Endothelial cell (in vitro differentiated cells): ENCODE measurements at regions not wholly inside any gene's neighbourhood (a gene's known extent, or its start where the extent isn't known, plus 50 kb on each side); places are given as distances from the start of the nearest gene placed in this dataset.
"Not testable (repeated sequence)": the region's sequence is repeated elsewhere in the genome, so short reads cannot be mapped to it uniquely, and the experiment has no call there.

ENCODE experiments used
- DNase-seq: peaks from one replicate; pipeline ENCODE4 v3.0.0; 2021; ENCODE audit warnings: low spot score
- H3K27ac Mint-ChIP-seq: one replicate; pipeline ENCODE4 v1.8.0; 2021; ENCODE audit warnings: mixed read lengths, inconsistent platforms; ENCODE audit not compliant: unreplicated experiment
- H3K27me3 Mint-ChIP-seq: one replicate; pipeline ENCODE4 v1.8.0; 2021; ENCODE audit warnings: mild to moderate bottlenecking, moderate library complexity, mixed read lengths, inconsistent platforms; ENCODE audit not compliant: unreplicated experiment
- H3K36me3 Mint-ChIP-seq: one replicate; pipeline ENCODE4 v1.8.0; 2021; ENCODE audit warnings: mild to moderate bottlenecking, low read depth, mixed read lengths, inconsistent platforms; ENCODE audit not compliant: unreplicated experiment
- H3K4me1 Mint-ChIP-seq: one replicate; pipeline ENCODE4 v1.8.0; 2021; ENCODE audit warnings: mild to moderate bottlenecking, mixed read lengths, inconsistent platforms; ENCODE audit not compliant: unreplicated experiment
- H3K4me3 Mint-ChIP-seq: one replicate; pipeline ENCODE4 v1.8.0; 2021; ENCODE audit warnings: mild to moderate bottlenecking, mixed read lengths, inconsistent platforms; ENCODE audit not compliant: unreplicated experiment
- H3K9me3 Mint-ChIP-seq: one replicate; pipeline ENCODE4 v1.8.0; 2021; ENCODE audit warnings: mixed read lengths, inconsistent platforms; ENCODE audit not compliant: unreplicated experiment
- TF ChIP-seq, protein P1 (sequence below): fragments of 200-600 bp; sonication (generic); IDR thresholded peaks from one replicate; pipeline ENCODE4 v1.5.0; 2021; ENCODE audit warnings: antibody characterized with exemption; ENCODE audit not compliant: unreplicated experiment

DNA sequence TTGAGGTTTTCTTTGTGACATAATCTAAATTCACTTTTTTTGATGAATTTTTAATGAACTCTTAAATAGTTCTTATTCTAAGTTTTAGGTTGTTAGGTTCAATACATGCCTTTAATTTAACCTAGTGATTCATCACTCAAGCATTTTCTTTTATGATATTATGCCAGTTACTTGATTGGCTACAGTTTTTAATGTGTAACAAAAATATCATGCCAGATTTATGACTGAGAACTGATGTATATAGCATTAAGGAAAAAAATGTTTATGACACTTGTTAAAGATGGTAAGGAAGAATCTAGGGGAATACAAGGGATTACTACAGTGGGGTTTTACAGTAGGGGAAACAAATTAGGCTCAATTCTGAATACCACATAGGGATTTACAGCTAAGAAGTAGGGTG, 103.1 kb downstream of the VGLL3 start:
- Mint-ChIP-seq H3K9me3 (no peaks in the 10 kb centered on the region), H3K27ac (no peak overlapping the region), H3K4me1 (no peaks in the 10 kb centered on the region), H3K4me3 (no peak overlapping the region), H3K27me3 (no peaks in the 10 kb centered on the region), H3K36me3 (no peaks in the 10 kb centered on the region)
- TF ChIP-seq, protein P1, sequence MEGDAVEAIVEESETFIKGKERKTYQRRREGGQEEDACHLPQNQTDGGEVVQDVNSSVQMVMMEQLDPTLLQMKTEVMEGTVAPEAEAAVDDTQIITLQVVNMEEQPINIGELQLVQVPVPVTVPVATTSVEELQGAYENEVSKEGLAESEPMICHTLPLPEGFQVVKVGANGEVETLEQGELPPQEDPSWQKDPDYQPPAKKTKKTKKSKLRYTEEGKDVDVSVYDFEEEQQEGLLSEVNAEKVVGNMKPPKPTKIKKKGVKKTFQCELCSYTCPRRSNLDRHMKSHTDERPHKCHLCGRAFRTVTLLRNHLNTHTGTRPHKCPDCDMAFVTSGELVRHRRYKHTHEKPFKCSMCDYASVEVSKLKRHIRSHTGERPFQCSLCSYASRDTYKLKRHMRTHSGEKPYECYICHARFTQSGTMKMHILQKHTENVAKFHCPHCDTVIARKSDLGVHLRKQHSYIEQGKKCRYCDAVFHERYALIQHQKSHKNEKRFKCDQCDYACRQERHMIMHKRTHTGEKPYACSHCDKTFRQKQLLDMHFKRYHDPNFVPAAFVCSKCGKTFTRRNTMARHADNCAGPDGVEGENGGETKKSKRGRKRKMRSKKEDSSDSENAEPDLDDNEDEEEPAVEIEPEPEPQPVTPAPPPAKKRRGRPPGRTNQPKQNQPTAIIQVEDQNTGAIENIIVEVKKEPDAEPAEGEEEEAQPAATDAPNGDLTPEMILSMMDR, result no peak
- no peak for DNase-seq

DNA sequence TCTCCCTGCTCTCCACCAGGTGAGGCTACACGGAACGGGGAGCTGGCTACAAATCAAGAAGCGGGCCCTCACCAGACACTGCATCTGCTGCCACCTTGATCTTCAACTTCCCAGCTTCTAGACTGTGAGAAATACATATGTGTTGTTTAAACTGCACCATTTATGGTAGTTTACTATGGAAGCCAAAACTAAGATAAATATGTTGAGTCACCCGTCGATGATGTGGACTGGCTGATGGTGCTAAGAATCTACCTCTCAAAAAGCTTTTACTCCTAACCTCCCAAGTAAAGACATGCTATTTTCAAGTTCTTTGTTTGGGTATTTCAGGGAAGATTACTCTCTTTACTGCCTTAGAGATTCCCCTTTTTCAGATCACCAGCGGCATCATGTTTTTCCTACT, 110.9 kb downstream of the VGLL3 start:
- Mint-ChIP-seq H3K27me3 (no peaks in the 10 kb centered on the region), H3K9me3 (no peaks in the 10 kb centered on the region), H3K4me1 (no peaks in the 10 kb centered on the region), H3K4me3 (no peak overlapping the region), H3K36me3 (no peaks in the 10 kb centered on the region), H3K27ac (no peak overlapping the region)
- DNase-seq, result no peak
- TF ChIP-seq, protein P1, result no peak

- not testable (repeated sequence) for H3K27me3 Mint-ChIP-seq, H3K4me3 Mint-ChIP-seq, H3K27ac Mint-ChIP-seq, H3K4me1 Mint-ChIP-seq, H3K9me3 Mint-ChIP-seq, H3K36me3 Mint-ChIP-seq, DNase-seq
Observed at GRCh38 chr3:86876504-86877181, 114.3 kb downstream of the VGLL3 start.

- not testable (repeated sequence) for DNase-seq, H3K36me3 Mint-ChIP-seq, H3K4me1 Mint-ChIP-seq, H3K9me3 Mint-ChIP-seq, H3K27me3 Mint-ChIP-seq, H3K27ac Mint-ChIP-seq, H3K4me3 Mint-ChIP-seq
Observed at GRCh38 chr3:86874790-86875189, 116.2 kb downstream of the VGLL3 start.

DNA sequence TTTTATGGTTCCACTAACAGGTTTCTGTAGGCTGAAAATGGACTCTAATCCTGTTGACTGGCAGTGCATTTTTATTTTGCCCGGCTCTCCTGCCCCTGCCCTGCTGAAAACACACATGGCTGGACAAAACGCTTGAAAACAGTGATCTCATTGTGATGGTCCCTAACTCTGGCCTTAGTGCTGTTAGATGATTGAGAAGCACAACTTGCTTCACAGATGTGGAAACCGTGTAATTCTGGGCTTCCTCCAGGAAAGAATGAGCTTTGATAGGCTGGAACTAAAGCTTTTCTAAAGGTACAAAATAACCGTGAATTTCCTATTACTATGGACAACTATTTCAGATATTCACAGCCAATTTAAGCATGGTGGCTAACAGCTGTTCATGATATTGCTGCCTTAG, 121.4 kb downstream of the VGLL3 start:
- H3K9me3 Mint-ChIP-seq, result no peaks in the 10 kb centered on the region
- H3K27me3 Mint-ChIP-seq, result no peaks in the 10 kb centered on the region
- no peaks in the 10 kb centered on the region for H3K36me3 Mint-ChIP-seq
- no peak overlapping the region for H3K27ac Mint-ChIP-seq
- H3K4me1 Mint-ChIP-seq, result no peaks in the 10 kb centered on the region
- DNase-seq, result no peak
- TF ChIP-seq, protein P1, result no peak
- H3K4me3 Mint-ChIP-seq, result no peak overlapping the region

GRCh38 chr3:86867982-86868381, 123.0 kb downstream of the VGLL3 start:
- DNase-seq, result no peak
- TF ChIP-seq, protein P1, result no peak
- Mint-ChIP-seq H3K4me3 (no peak overlapping the region), H3K27me3 (no peaks in the 10 kb centered on the region), H3K9me3 (no peaks in the 10 kb centered on the region), H3K4me1 (no peaks in the 10 kb centered on the region), H3K27ac (no peak overlapping the region), H3K36me3 (no peaks in the 10 kb centered on the region)
